Astrocyte (in vitro differentiated cells and primary cell): ENCODE measurements at regions not wholly inside any gene's neighbourhood (a gene's known extent, or its start where the extent isn't known, plus 50 kb on each side); places are given as distances from the start of the nearest gene placed in this dataset.

ENCODE experiments used
- EZH2 ChIP-seq: IDR thresholded peaks from 2 replicates; pipeline ENCODE4 v1.6.1; 2012; ENCODE audit warnings: mild to moderate bottlenecking, low read length, inconsistent platforms; ENCODE audit not compliant: insufficient read depth
- TF ChIP-seq, protein P1 (sequence below): IDR thresholded peaks from 2 replicates; pipeline ENCODE4 v1.5.1; 2011; ENCODE audit warnings: low read depth, mild to moderate bottlenecking, inconsistent platforms, low read length, moderate library complexity; ENCODE audit not compliant: insufficient read depth

DNA sequence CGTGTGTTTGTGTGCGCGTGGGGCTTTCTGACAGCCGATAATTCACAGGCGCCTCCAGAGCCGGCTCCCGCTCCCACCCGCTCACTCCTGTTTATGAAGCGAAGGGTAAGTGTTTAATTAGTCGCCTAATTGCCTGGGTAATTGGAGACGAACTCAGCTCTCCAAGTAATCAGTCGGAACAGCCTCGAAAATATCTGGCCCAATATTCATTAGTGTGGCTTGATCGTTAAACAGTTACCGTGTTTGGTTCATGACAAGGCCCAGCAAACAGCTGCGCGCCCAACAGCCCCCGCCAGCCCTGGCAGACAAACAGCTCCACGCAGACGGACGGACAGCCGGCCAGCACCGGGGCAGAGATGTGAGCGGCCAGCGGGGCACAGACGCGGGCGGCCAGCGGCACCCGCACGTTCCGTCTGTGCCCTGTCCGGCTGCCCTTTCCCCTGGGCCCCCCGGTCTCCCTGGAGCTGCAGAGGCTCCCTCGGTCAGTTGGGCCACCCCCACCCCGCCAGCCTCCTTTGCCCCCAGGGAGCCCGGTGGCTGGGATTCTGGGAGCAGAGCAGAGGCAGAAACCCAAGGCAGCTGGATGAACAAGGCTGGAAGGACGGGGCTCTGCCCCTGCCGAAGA lies 98.2 kb downstream of the UNCX start:
- TF ChIP-seq, protein P1, sequence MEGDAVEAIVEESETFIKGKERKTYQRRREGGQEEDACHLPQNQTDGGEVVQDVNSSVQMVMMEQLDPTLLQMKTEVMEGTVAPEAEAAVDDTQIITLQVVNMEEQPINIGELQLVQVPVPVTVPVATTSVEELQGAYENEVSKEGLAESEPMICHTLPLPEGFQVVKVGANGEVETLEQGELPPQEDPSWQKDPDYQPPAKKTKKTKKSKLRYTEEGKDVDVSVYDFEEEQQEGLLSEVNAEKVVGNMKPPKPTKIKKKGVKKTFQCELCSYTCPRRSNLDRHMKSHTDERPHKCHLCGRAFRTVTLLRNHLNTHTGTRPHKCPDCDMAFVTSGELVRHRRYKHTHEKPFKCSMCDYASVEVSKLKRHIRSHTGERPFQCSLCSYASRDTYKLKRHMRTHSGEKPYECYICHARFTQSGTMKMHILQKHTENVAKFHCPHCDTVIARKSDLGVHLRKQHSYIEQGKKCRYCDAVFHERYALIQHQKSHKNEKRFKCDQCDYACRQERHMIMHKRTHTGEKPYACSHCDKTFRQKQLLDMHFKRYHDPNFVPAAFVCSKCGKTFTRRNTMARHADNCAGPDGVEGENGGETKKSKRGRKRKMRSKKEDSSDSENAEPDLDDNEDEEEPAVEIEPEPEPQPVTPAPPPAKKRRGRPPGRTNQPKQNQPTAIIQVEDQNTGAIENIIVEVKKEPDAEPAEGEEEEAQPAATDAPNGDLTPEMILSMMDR: no peak
- TF ChIP-seq EZH2: no peak
